CD14-positive monocyte (primary cell): ENCODE measurements at regions not wholly inside any gene's neighbourhood (a gene's known extent, or its start where the extent isn't known, plus 50 kb on each side); places are given as distances from the start of the nearest gene placed in this dataset.
A peak's percentile ranks its signal among the peaks of the same experiment; 100 is the strongest.

Experiments
- DNase-seq, 3 donors: peaks; one replicate each; pipeline ENCODE4 v3.0.0-alpha.2; 2011 to 2022
- H2AFZ ChIP-seq: 2 replicates; pipeline ENCODE4 v1.6.0; 2012; ENCODE audit warnings: mild to moderate bottlenecking, low read depth, low read length, inconsistent platforms; ENCODE audit not compliant: insufficient read depth, poor library complexity, severe bottlenecking
- H3K27ac ChIP-seq, 2 donors: 1 replicate in 1 of 2; 2 replicates in 1 of 2; pipeline ENCODE4 v1.5.1; 2012 to 2013; ENCODE audit warnings: low read length in 2 of 2, control low read depth in 1 of 2, inconsistent platforms in 1 of 2, low read depth in 1 of 2, mild to moderate bottlenecking in 1 of 2
- H3K27me3 ChIP-seq, 2 donors: one replicate each; pipeline versions ENCODE4 v1.6.0 to v1.6.1; 2011 to 2013; ENCODE audit warnings: low read length in 2 of 2; ENCODE audit not compliant: control insufficient read depth in 2 of 2, insufficient read depth in 2 of 2
- H3K36me3 ChIP-seq, 2 donors: replicated peaks in 1 of 2; 1 replicate in 1 of 2; 2 replicates in 1 of 2; pipeline versions ENCODE4 v1.5.1 to v1.6.1; 2012 to 2013; ENCODE audit warnings: low read length in 2 of 2, control low read depth in 1 of 2, inconsistent platforms in 1 of 2, mild to moderate bottlenecking in 1 of 2; ENCODE audit not compliant: insufficient read depth in 2 of 2, control insufficient read depth in 1 of 2
- H3K4me1 ChIP-seq, 2 donors: 1 replicate in 1 of 2; 2 replicates in 1 of 2; pipeline versions ENCODE4 v1.5.1 to v1.6.1; 2012 to 2013; ENCODE audit warnings: low read length in 2 of 2, control low read depth in 1 of 2, inconsistent platforms in 1 of 2, mild to moderate bottlenecking in 1 of 2, moderate library complexity in 1 of 2; ENCODE audit not compliant: insufficient read depth in 2 of 2, control insufficient read depth in 1 of 2
- H3K4me2 ChIP-seq: replicated peaks from 2 replicates; pipeline ENCODE3; 2012; ENCODE audit warnings: low read length, moderate library complexity, mild to moderate bottlenecking; ENCODE audit not compliant: poor library complexity, severe bottlenecking; ENCODE audit errors: extremely low read depth
- H3K4me3 ChIP-seq, 3 experiments: fragments of 200-600 bp in 1 of 3; sonication (generic) in 1 of 3; replicated peaks in 1 of 3; 1 replicate in 2 of 3; 2 replicates in 1 of 3; pipeline ENCODE4 v1.5.1; 2011 to 2013; ENCODE audit warnings: low read length in 3 of 3, mild to moderate bottlenecking in 3 of 3, control low read depth in 2 of 3, low read depth in 2 of 3, inconsistent platforms in 1 of 3, moderate library complexity in 1 of 3
- H3K79me2 ChIP-seq: 2 replicates; pipeline ENCODE4 v1.6.0; 2012; ENCODE audit warnings: mild to moderate bottlenecking, control low read depth, inconsistent platforms, low read length, moderate library complexity; ENCODE audit not compliant: insufficient read depth
- H3K9ac ChIP-seq: 2 replicates; pipeline ENCODE4 v1.6.0; 2017; ENCODE audit warnings: low read length, mild to moderate bottlenecking; ENCODE audit not compliant: insufficient read depth, poor library complexity, severe bottlenecking
- H3K9me3 ChIP-seq, 2 donors: replicated peaks in 1 of 2; 1 replicate in 1 of 2; 2 replicates in 1 of 2; pipeline versions ENCODE4 v1.5.1 to v1.6.1; 2012 to 2013; ENCODE audit warnings: low read length in 2 of 2, control low read depth in 1 of 2; ENCODE audit not compliant: control insufficient read depth in 1 of 2, insufficient read depth in 1 of 2
- H4K20me1 ChIP-seq: 2 replicates; pipeline ENCODE4 v1.6.0; 2012; ENCODE audit warnings: mild to moderate bottlenecking, low read length, control low read depth, moderate library complexity; ENCODE audit not compliant: insufficient read depth
- H3K27ac Mint-ChIP-seq, 7 donors: one replicate each; pipeline ENCODE4 v1.8.0; 2020; ENCODE audit warnings: mild to moderate bottlenecking in 7 of 7, mixed read lengths in 7 of 7, moderate library complexity in 6 of 7, inconsistent platforms in 2 of 7
- H3K27me3 Mint-ChIP-seq, 3 donors: one replicate each; pipeline ENCODE4 v1.8.0; 2021 to 2022; ENCODE audit warnings: low read depth in 3 of 3, mild to moderate bottlenecking in 3 of 3, mixed read lengths in 3 of 3, moderate library complexity in 3 of 3, inconsistent platforms in 1 of 3
- H3K36me3 Mint-ChIP-seq, 2 donors: one replicate each; pipeline ENCODE4 v1.8.0; 2020; ENCODE audit warnings: mixed read lengths in 2 of 2, inconsistent platforms in 1 of 2, mild to moderate bottlenecking in 1 of 2
- H3K4me1 Mint-ChIP-seq: one replicate; pipeline ENCODE4 v1.8.0; 2020; ENCODE audit warnings: mild to moderate bottlenecking, mixed read lengths
- H3K4me3 Mint-ChIP-seq, 2 donors: one replicate each; pipeline ENCODE4 v1.8.0; 2020; ENCODE audit warnings: mild to moderate bottlenecking in 2 of 2, mixed read lengths in 2 of 2, moderate library complexity in 1 of 2
- H3K9me3 Mint-ChIP-seq, 7 donors: one replicate each; pipeline ENCODE4 v1.8.0; 2020 to 2022; ENCODE audit warnings: mixed read lengths in 7 of 7, mild to moderate bottlenecking in 6 of 7, moderate library complexity in 6 of 7, inconsistent platforms in 2 of 7
- CTCF ChIP-seq: fragments of 200-600 bp; IDR thresholded peaks from one replicate; pipeline ENCODE4 v1.8.0; 2022; ENCODE audit warnings: antibody characterized with exemption, mild to moderate bottlenecking
- WGBS: methylation state at CpG from one replicate; pipeline ENCODE4 v1.1.5; 2013; ENCODE audit warnings: missing lambda C conversion rate; ENCODE audit not compliant: insufficient coverage; 5-methylcytosine and 5-hydroxymethylcytosine counted together
- intact Hi-C, 2 donors: fragments of 100-400 bp; cut with micrococcal nuclease; formaldehyde crosslinking; loops; one replicate each; pipeline versions ENCODE4 v1.15.0 to v1.15.1; 2023

- no peak overlapping the region for H3K4me3 Mint-ChIP-seq
- H3K27me3 Mint-ChIP-seq, result peaks cover 0 to 4% (median 0%) of the 10 kb centered on the region in 3 donors
- no peaks in the 10 kb centered on the region for H3K9me3 Mint-ChIP-seq
- DNase-seq, result no peak
- no peaks in the 10 kb centered on the region for H3K36me3 Mint-ChIP-seq
- Histone ChIP-seq H3K79me2 (no peaks in the 10 kb centered on the region), H3K27ac (no peak overlapping the region), H3K4me2 (no peak overlapping the region), H3K9ac (no peak overlapping the region), H3K4me3 (no peak overlapping the region), H3K4me1 (peaks cover 7 to 19% of the 10 kb centered on the region in 2 donors), H3K27me3 (no peaks in the 10 kb centered on the region), H3K36me3 (no peaks in the 10 kb centered on the region), H3K9me3 (no peaks in the 10 kb centered on the region), H2AFZ (no peak overlapping the region), H4K20me1 (no peaks in the 10 kb centered on the region)
- TF ChIP-seq CTCF, result no peak
- H3K27ac Mint-ChIP-seq, result no peak overlapping the region
- intact Hi-C loops, result loop anchor here (5.0 to 10.0 kb wide), 3 partner anchors 36 to 931 kb away; no protein-coding TSS in a partner anchor
- H3K4me1 Mint-ChIP-seq, result peaks cover 21% of the 10 kb centered on the region
Observed at GRCh38 chr4:74663631-74664030, 130.7 kb downstream of the BTC start.

GRCh38 chr4:74665346-74665745, 129.0 kb downstream of the BTC start:
- Mint-ChIP-seq H3K9me3 (no peaks in the 10 kb centered on the region), H3K27ac (peak overlapping the region in 1 of 7 donors; percentile 9), H3K4me1 (peaks cover 11% of the 10 kb centered on the region), H3K4me3 (no peak overlapping the region), H3K27me3 (peaks cover 0 to 4% (median 1%) of the 10 kb centered on the region in 3 donors), H3K36me3 (no peaks in the 10 kb centered on the region)
- Histone ChIP-seq H3K4me2 (no peak overlapping the region), H3K36me3 (no peaks in the 10 kb centered on the region), H3K4me3 (no peak overlapping the region), H2AFZ (no peak overlapping the region), H3K9me3 (no peaks in the 10 kb centered on the region), H3K27ac (no peak overlapping the region), H3K79me2 (no peaks in the 10 kb centered on the region), H3K4me1 (peaks cover 0 to 9% of the 10 kb centered on the region in 2 donors), H3K9ac (no peak overlapping the region), H4K20me1 (no peaks in the 10 kb centered on the region), H3K27me3 (no peaks in the 10 kb centered on the region)
- peak in 1 of 3 donors; percentile 37 for DNase-seq
- 97% methylated on average over 4 of the region's 4 CpGs for WGBS
- no peak for TF ChIP-seq CTCF
- intact Hi-C loops, result loop anchor here in 1 of 2 donors (10.0 kb wide), 1 partner anchor 121 kb away; no protein-coding TSS in a partner anchor
